ENCODE measurements at regions not wholly inside any gene's neighbourhood (a gene's known extent, or its start where the extent isn't known, plus 50 kb on each side); places are given as distances from the start of the nearest gene placed in this dataset.

DNA sequence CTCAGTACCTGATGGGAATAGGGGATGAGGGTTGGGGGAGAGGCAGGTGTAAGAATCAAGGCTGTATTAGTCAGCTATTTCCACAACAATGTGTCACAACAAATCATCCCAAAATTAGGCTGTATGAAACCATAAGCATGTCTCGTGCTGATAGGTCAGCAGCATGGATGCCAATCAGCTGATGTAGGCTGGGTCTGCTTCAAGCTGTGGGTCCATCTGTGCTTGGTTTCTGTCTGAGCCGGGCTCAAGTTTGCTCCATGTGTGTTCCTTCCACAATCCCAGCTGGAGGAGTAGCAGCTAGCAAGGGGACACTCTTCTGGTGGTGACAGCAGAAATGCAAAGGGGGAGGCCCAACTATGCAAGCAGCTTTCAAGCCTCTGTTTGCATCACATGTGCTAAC is 97.9 kb upstream of the ZNF746 start:
- Histone ChIP-seq H3K9me3 (ENCODE audit: insufficient read depth in 2 of 2, low read depth in 1 of 2, low read length in 1 of 2) (no peaks in the 10 kb centered on the region), H3K23ac (ENCODE audit: insufficient read length) (no peak overlapping the region), H3K4me3 (ENCODE audit: extremely low read depth in 1 of 4, insufficient read depth in 2 of 4, low read depth in 3 of 4, low read length in 4 of 4) (no peak overlapping the region), H3K9ac (replicated peaks in 1 of 4; ENCODE audit: extremely low read depth in 1 of 4, low read depth in 3 of 4, low read length in 3 of 4) (no peak overlapping the region; a peak in 1 of 7 replicates), H2AK5ac (ENCODE audit: low read depth, low read length) (no peak overlapping the region), H3K79me1 (ENCODE audit: low read depth, low read length) (no peaks in the 10 kb centered on the region; the same call in 1 of the 2 replicates), H3K79me2 (ENCODE audit: control insufficient read depth in 1 of 2, insufficient read depth in 2 of 2, low read length in 2 of 2) (no peaks in the 10 kb centered on the region), H4K20me1 (replicated peaks in 1 of 2; ENCODE audit: control insufficient read depth in 1 of 2, insufficient read depth in 2 of 2, low read length in 2 of 2) (peaks cover 0 to 2% of the 10 kb centered on the region in 2 experiments), H3K14ac (ENCODE audit: insufficient read length) (no peak overlapping the region), H2BK120ac (replicated peaks; ENCODE audit: low read depth, low read length) (no peak overlapping the region), H3K4me2 (ENCODE audit: insufficient read depth in 1 of 2, low read depth in 2 of 2, low read length in 2 of 2) (no peak overlapping the region), H3K56ac (replicated peaks; ENCODE audit: insufficient read length, low read depth, low read length) (no peak overlapping the region), H2BK5ac (ENCODE audit: low read depth, low read length) (no peak overlapping the region), H2BK12ac (ENCODE audit: low read depth, low read length) (no peak overlapping the region), H4K91ac (replicated peaks; ENCODE audit: insufficient read length, low read length) (no peak overlapping the region), H3K27ac (ENCODE audit: low read depth, low read length) (no peak overlapping the region), H3K23me2 (ENCODE audit: low read depth, low read length) (no peaks in the 10 kb centered on the region), H4K8ac (ENCODE audit: extremely low read depth, insufficient read depth, low read length) (no peak overlapping the region), H3K4ac (replicated peaks; ENCODE audit: insufficient read length, low read depth, low read length) (no peak overlapping the region), H4K5ac (ENCODE audit: insufficient read length, low read depth, low read length) (no peak overlapping the region), H3K18ac (ENCODE audit: extremely low read depth, low read length) (no peak overlapping the region), H2AFZ (ENCODE audit: low read length) (no peak overlapping the region), H2BK20ac (ENCODE audit: low read length) (no peak overlapping the region), H3K4me1 (replicated peaks in 1 of 4; ENCODE audit: control insufficient read depth in 3 of 4, insufficient read depth in 4 of 4, low read length in 3 of 4) (no peaks in the 10 kb centered on the region), H3K36me3 (ENCODE audit: control insufficient read depth in 2 of 4, insufficient read depth in 4 of 4, low read length in 3 of 4) (no peaks in the 10 kb centered on the region), H3K27me3 (replicated peaks in 1 of 4; ENCODE audit: control insufficient read depth in 3 of 4, extremely low read depth in 1 of 4, insufficient read depth in 3 of 4, low read length in 3 of 4) (no peaks in the 10 kb centered on the region), H2BK15ac (ENCODE audit: low read length) (no peak overlapping the region)
- WGBS, 2 experiments (ENCODE audit: extremely low coverage in 1 of 2, insufficient coverage in 1 of 2, insufficient read length in 1 of 2, insufficient replicate concordance in 2 of 2, low coverage in 1 of 2, low lambda C conversion rate in 2 of 2, missing lambda C conversion rate in 1 of 2): 97% methylated on average over 2 of the region's 2 CpGs; no CpG with 5 or more reads in 1 of the 2 experiments
- DNase-seq (ENCODE audit: low read depth in 1 of 2, low spot score in 2 of 2) (no peak), FAIRE-seq (no peak)
- CTCF ChIA-PET (ENCODE audit: partially characterized antibody): interaction anchor here (0.7 to 1.4 kb wide), 5 partner anchors 13 to 180 kb away, joined by 3 read pairs; no protein-coding TSS in a partner anchor
- POLR2A ChIA-PET (ENCODE audit: partially characterized antibody): interaction anchor here (1.7 to 2.0 kb wide), 3 partner anchors 10 to 26 kb away, joined by 4 to 6 read pairs (median 5); no protein-coding TSS in a partner anchor
- no peak for TF ChIP-seq PHF8 (conservative IDR thresholded peaks at IDR 0.05; ENCODE audit: low read depth, low read length)
- no peak for TF ChIP-seq SIX5 (IDR thresholded peaks at IDR 0.05; ENCODE audit: low read depth, low read length)
- TF ChIP-seq POU5F1 (IDR thresholded peaks at IDR 0.05; ENCODE audit: low read depth, low read length): no peak
- no peak for TF ChIP-seq CBX5 (IDR thresholded peaks at IDR 0.05; ENCODE audit: low read depth, low read length)
- no peak for TF ChIP-seq BACH1 (IDR thresholded peaks at IDR 0.05; ENCODE audit: low read length)
- TF ChIP-seq TBP (IDR thresholded peaks at IDR 0.05; ENCODE audit: low read depth, low read length): no peak
- TF ChIP-seq SP4 (IDR thresholded peaks at IDR 0.05; ENCODE audit: low read length): no peak
- no peak for TF ChIP-seq EP300 (IDR thresholded peaks at IDR 0.05; ENCODE audit: borderline replicate concordance in 1 of 2, low read depth in 2 of 2, low read length in 2 of 2)
- TF ChIP-seq CTBP2 (IDR thresholded peaks at IDR 0.05; ENCODE audit: borderline replicate concordance, insufficient read depth, insufficient read length, low read length): no peak
- TF ChIP-seq GABPA (IDR thresholded peaks at IDR 0.05; ENCODE audit: borderline replicate concordance, insufficient read depth, low read length): no peak
- TF ChIP-seq CREB1 (IDR thresholded peaks at IDR 0.05): no peak
- TF ChIP-seq HDAC6 (IDR thresholded peaks at IDR 0.05; ENCODE audit: low read depth, low read length): no peak
- TF ChIP-seq, protein P1, sequence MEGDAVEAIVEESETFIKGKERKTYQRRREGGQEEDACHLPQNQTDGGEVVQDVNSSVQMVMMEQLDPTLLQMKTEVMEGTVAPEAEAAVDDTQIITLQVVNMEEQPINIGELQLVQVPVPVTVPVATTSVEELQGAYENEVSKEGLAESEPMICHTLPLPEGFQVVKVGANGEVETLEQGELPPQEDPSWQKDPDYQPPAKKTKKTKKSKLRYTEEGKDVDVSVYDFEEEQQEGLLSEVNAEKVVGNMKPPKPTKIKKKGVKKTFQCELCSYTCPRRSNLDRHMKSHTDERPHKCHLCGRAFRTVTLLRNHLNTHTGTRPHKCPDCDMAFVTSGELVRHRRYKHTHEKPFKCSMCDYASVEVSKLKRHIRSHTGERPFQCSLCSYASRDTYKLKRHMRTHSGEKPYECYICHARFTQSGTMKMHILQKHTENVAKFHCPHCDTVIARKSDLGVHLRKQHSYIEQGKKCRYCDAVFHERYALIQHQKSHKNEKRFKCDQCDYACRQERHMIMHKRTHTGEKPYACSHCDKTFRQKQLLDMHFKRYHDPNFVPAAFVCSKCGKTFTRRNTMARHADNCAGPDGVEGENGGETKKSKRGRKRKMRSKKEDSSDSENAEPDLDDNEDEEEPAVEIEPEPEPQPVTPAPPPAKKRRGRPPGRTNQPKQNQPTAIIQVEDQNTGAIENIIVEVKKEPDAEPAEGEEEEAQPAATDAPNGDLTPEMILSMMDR (IDR thresholded peaks at IDR 0.05; ENCODE audit: control extremely low read depth in 1 of 3, insufficient read depth in 1 of 3, low read depth in 1 of 3, low read length in 3 of 3): no peak

Data from H1 (cell line).